Middle frontal gyrus (tissue), 1 donor: ENCODE measurements at regions not wholly inside any gene's neighbourhood (a gene's known extent, or its start where the extent isn't known, plus 50 kb on each side); places are given as distances from the start of the nearest gene placed in this dataset.
"Not testable (repeated sequence)": the region's sequence is repeated elsewhere in the genome, so short reads cannot be mapped to it uniquely, and the experiment has no call there.

Source experiments
- DNase-seq: peaks from one replicate; pipeline ENCODE4 v3.0.0-alpha.2; 2015; ENCODE audit warnings: low spot score; ENCODE audit errors: extremely low spot score

DNA sequence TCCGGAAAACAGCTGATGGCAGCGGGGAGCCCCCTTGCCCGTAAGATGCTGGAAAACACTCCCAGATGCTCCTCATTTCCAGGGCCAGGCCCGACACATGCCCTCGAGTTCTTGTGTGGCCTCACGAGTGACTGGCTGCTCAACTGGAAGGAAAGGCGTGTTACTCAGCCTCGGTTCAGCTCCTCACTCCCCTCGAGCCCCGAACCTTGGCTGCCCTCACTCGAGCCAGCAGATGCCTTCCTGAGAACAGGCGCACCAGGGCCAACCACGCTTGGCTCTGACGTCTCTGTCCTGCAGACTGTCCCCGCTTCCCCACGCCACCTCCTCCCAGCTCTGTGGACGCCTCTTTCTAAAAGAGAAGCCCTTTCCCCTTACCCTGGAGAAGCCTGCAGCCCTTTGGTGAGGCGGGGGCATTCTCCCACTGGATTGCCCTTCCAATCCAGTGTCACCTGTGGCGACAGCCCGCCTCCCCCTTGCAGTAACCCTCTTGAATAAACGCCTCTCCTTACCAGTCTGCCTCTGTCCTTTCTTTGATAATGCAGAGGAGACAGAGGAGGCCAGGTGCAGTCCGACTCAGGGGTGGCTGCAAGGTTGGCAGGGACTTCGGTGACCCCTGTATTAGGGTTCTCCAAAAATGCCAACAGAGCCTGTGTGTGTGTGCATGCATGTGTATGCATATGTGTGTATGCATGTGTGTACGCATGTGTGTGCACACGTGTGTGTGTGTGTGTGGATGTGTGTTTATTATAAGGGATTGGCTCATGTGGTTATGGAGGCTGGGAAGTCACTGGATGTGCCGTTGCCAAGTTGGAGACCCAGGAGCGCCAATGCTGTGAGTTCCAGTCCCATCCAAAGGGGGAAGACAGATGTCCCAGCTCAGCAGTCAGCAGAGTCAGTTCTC is 166.3 kb downstream of the KIF26A start:
- no peak for DNase-seq

- DNase-seq, result no peak
Observed at GRCh38 chr14:104305511-104306449, 167.4 kb downstream of the KIF26A start.

- DNase-seq, result no peak
Observed at GRCh38 chr14:104306450-104307040, 168.2 kb downstream of the KIF26A start.

- no peak for DNase-seq
Observed at GRCh38 chr14:104307246-104307626, 168.8 kb downstream of the KIF26A start.

DNA sequence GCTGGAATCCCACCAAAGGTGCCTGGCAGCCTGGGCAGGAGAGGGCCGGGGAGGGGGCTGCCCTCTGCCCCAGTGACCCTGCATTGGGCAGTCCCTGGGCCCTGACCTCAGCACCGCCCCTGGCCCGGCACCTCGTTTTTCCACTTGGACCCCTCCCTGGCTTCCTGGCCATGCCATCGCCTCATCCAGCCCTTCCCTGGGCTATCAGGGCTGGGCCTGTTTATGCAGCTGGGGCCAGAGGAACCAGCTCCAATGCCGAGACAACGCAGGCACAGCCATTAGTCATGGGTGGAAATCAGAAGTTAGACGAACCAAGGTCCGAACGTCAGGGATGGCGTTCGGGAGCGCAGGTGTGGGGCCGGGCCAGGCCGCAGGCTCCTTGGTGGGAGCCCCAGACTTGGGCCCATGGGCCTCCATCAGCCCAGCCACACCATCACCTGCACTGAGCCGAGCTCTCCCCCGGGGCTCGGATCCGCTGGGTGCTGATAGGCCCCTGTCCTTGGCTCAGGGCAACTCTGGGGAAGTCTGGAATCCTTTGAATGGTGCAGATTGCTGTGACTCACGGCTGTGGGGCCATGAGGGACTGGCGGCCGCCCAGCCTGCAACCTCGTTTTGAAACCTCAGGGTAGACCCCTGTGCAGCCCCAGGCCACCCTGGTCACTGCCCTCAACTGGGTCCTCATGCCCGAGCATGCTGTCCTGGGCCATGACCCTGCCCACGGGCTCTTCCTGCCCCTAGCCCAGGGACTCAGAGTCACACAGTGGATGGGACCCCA is 169.4 kb downstream of the KIF26A start:
- DNase-seq, result no peak

DNA sequence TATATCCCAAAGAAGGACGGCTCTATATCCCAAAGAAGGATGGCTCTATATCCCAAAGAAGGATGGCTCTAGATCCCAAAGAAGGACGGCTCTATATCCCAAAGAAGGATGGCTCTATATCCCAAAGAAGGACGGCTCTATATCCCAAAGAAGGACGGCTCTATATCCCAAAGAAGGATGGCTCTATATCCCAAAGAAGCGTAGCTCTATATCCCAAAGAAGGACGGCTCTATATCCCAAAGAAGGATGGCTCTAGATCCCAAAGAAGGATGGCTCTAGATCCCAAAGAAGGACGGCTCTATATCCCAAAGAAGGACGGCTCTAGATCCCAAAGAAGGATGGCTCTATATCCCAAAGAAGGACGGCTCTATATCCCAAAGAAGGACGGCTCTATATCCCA is 170.1 kb downstream of the KIF26A start:
- not testable (repeated sequence) for DNase-seq

DNA sequence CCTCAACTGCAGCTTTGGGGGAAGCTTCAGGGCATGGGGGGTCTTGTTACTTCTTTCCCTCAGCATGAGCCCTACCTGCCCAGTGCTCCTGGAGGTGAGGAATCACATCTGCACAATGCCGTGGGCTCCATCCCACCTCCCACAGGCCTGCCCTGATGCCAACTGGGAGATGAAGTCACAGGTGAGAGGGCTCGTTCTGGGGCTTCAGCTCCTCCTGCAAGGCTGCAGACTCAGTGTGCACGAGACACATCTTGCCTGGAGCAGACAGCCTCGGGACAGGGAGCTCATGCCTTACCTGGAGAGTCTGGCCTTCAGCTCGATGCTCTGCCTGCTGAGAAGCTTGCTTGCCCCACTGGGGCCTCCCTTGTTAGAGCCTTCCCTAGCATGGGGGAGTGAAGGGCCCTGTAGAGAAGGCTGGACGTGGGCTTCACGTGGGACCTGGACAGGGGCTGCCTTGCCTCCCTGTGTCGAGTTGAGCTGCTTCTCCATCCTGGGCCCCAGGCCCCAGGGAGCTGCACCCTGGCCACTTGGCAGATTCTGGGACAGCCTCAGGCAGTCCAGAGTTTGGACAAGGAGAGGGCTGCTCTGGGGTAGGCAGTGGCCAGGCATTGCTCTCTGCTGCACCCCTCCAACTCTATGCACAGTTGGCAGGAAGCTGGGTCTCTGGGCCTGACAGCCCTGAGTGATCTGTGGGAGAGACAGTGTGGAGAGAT is 171.4 kb downstream of the KIF26A start:
- DNase-seq, result no peak

- no peak for DNase-seq
Observed at GRCh38 chr14:104311358-104311757, 173.0 kb downstream of the KIF26A start.

DNA sequence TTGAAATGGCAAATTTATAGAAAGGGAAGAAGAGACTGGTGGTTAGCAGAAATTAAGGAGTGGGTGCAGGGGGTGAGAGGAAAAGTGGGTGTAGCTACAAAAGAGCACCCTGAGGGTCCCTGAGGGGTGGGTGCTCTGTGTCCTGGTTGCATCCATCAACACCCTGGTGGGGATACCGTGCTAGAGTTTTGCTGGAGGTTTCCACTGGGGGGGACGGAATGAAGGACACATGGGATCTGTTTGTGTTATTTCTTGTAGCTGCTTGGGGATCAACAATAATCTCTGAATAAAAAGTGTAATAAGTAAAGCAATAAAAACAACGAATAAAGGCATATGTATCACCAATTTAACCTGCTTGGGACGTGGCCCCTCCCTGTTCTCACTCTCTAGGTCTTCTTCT is 175.3 kb downstream of the KIF26A start:
- DNase-seq, result no peak

DNA sequence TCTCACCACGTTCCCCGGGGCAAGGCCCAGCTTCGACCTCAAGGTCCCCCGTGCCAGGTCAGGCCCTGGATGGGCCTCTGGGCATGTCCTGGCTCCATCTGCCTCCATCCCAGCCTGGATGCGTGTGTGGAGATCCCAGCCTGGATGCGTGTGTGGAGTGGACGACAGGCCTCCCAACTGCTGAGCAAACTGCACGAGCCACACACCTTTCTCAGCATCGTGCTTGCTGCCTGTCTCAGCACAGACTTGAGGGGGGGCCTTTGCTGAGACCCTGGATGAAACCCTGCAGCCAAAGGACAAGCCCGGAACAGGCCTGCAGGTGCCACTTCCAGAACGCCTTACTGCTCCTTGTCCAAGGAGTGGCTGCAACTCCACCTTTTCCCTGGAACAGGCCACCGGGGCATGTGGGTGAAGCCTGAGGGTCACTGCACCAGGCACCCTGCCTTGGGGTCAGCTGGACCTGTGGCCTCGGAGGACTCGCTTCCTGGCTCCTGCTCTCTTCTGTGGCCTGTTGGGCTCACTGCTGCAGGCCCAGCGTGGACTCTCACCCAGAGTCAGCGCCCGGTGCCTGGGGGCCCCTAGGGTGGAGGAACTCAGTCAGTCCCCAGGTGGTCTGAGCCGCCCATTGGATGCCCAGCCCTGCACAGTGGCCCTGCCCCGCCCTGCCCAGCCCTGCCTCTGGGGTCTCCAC is 176.0 kb downstream of the KIF26A start:
- DNase-seq, result no peak

- DNase-seq, result no peak
Observed at GRCh38 chr14:104315169-104315568, 176.8 kb downstream of the KIF26A start.

DNA sequence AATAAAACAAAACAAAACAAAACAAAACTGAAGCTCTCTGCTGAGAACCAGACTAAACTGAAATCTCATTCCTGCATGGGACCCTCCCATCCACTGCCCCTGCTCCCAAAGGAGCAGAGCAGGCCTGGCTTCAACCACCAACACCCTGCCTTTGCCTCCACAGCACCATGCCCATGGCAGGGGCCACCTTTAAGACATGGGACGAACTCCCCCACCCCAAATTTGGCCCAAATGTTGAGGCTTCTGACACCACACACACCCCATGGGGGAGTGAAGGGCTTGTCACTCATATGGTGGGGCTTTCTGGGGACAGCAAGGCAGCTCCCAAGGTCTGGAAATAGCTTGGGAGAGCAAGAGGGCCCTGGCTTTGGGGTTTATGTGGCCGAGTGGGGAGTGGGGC is 177.2 kb downstream of the KIF26A start:
- DNase-seq, result no peak

DNA sequence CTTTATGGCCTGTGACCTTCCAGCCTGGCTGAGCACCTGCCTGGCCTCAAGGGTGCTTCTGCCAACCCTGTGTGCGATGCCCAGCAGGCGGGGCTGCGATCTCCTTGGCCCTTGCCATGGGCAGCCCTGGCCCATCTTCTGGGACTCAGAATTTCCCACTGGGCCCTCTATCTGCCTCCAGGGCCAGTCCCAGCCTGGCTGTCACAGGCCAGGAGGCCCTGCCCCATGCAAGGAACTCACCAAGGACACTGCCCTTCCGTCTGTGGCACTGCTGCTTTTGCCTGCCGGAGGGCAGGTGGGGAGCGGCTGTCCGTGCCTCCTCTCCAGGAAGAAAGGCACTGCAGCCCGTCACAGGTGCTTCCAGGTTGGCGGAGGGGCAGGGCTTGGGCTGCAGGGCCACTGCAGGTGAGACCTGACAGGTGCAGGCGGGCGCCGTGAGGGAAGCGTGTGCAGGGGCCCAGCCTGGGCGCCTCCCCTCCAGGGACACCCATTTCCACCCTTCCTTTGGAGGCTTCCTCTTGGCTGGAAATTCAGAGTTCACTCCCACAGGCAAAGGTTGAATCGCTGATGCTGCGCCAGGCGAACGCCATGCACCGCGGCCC is 177.8 kb downstream of the KIF26A start:
- DNase-seq, result no peak

GRCh38 chr14:104316723-104317491 is 178.5 kb downstream of the KIF26A start:
- DNase-seq, result no peak

DNA sequence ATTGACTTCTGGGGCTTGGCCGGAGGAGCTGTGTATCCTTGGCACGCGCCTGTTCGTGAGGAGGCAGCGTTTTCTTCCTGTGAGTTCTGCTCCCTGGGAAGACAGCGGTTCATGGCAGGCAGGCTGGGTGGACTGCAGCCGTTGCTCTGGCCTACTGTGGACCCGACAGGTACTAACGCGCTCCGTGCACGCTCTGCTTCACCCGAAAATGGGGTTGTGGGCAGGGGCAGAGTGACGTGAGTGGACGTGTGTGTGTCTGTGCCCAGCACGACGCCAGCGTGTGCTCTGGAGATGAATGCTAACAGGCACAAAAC is 179.1 kb downstream of the KIF26A start:
- no peak for DNase-seq

DNA sequence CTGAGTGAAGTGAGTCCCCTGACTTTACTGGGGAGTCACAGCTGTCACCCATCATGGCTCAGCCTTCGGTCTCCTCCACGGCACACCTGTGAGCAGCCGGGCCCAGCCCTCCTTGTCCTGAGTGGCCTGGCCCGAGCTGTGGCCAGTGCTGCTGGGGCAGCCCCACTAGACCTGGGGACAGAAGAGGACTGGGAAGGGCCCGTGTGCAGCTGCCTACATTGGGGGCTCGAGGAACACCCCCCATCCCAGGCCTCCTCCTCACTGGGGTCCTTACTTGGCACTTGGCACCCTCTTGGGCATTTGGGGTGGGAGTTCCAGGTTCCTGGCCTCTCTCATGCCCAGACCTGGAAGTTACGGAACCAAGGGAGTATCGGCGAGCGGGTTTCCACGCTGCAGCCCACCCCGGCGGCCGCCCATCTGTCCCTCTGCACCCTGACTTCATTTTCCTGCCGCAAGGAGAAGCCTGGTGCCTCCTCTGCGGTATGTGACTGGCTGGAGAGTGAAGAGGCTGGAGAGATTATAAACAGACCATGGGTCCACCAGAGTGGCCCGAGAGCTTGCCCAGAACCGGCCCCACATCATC is 179.7 kb downstream of the KIF26A start:
- no peak for DNase-seq

GRCh38 chr14:104318558-104319490 is 180.4 kb downstream of the KIF26A start:
- no peak for DNase-seq
